Ishikawa (cell line): ENCODE measurements at regions not wholly inside any gene's neighbourhood (a gene's known extent, or its start where the extent isn't known, plus 50 kb on each side); places are given as distances from the start of the nearest gene placed in this dataset.

Experiments used
- CEBPB ChIP-seq: IDR thresholded peaks from 2 replicates; pipeline ENCODE4 v1.6.1; 2012
- CREB1 ChIP-seq: IDR thresholded peaks from 2 replicates; pipeline ENCODE4 v1.6.1; 2012; ENCODE audit warnings: low read depth
- EGR1 ChIP-seq: IDR thresholded peaks from 2 replicates; pipeline ENCODE4 v1.6.1; 2012
- EP300 ChIP-seq: IDR thresholded peaks from 2 replicates; pipeline ENCODE4 v1.6.1; 2012; ENCODE audit warnings: borderline replicate concordance
- FOXM1 ChIP-seq: IDR thresholded peaks from 2 replicates; pipeline ENCODE4 v1.6.1; 2012; ENCODE audit warnings: low read depth, borderline replicate concordance
- NFIC ChIP-seq: IDR thresholded peaks from 2 replicates; pipeline ENCODE4 v1.6.1; 2012
- RAD21 ChIP-seq: IDR thresholded peaks from 2 replicates; pipeline ENCODE4 v1.6.1; 2012; ENCODE audit warnings: low read depth
- TAF1 ChIP-seq: IDR thresholded peaks from 2 replicates; pipeline ENCODE4 v1.6.1; 2012; ENCODE audit warnings: low read depth, mild to moderate bottlenecking
- TCF12 ChIP-seq: IDR thresholded peaks from 2 replicates; pipeline ENCODE4 v1.6.1; 2012; ENCODE audit warnings: low read depth
- TEAD4 ChIP-seq: IDR thresholded peaks from 2 replicates; pipeline ENCODE4 v1.6.1; 2012
- YY1 ChIP-seq: IDR thresholded peaks from 2 replicates; pipeline ENCODE4 v1.6.1; 2012; ENCODE audit warnings: low read depth
- ZBTB7A ChIP-seq: IDR thresholded peaks from 2 replicates; pipeline ENCODE4 v1.6.1; 2012; ENCODE audit warnings: low read depth
- TF ChIP-seq, protein P1 (sequence below): IDR thresholded peaks from 2 replicates; pipeline ENCODE4 v1.6.1; 2012
- TF ChIP-seq, protein P2 (sequence below): IDR thresholded peaks from 2 replicates; pipeline ENCODE4 v1.6.1; 2012; ENCODE audit warnings: low read depth, mild to moderate bottlenecking
- TF ChIP-seq, protein P3 (sequence below): IDR thresholded peaks from 2 replicates; pipeline ENCODE4 v1.6.1; 2012

DNA sequence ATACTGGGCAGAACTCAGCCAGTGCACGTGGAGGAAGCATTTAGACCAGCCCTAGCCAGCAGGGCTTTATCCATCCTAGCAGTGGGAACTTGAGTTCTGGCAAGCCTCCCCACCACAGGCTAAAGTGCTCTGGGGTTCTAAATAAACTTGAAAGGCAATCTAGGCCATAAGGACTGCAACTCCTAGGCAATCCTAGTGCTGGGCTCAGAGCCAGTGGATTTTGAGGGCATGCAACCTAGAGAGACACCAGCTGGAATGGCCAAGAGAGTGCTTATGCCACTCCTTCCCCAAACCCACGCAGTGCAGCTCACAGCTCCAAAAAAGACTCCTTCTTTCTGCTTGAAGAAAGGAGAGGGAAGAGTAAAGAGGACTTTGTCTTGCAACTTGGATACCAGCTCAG lies 70.5 kb upstream of the APOBEC4 start:
- TF ChIP-seq TEAD4: no peak
- TF ChIP-seq TAF1: no peak
- no peak for TF ChIP-seq CREB1
- no peak for TF ChIP-seq CEBPB
- TF ChIP-seq, protein P1, sequence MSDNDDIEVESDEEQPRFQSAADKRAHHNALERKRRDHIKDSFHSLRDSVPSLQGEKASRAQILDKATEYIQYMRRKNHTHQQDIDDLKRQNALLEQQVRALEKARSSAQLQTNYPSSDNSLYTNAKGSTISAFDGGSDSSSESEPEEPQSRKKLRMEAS: no peak

DNA sequence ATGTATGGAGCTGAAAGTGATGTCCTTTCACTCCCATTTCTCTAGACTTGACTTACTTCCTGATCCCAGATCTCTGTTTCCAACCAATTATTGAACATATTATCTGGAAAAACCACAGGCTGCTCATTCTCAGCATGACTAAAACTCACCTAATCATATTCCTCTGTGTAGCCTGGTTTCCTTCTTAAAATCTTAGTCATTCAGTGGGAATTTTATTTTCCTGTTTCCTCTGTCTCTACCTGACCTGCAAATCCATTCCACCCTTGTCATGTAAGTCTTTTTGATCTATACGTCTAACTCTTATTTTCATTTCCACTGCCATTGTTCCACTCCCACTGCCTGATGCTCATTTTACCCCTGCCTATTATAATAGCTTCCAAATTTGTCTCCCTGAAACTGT lies 67.9 kb upstream of the APOBEC4 start:
- TF ChIP-seq CEBPB (no peak), NFIC (no peak), EP300 (no peak), EGR1 (no peak), TEAD4 (no peak), FOXM1 (no peak), RAD21 (no peak), ZBTB7A (no peak), TCF12 (no peak), CREB1 (no peak), YY1 (no peak), TAF1 (no peak)
- TF ChIP-seq, protein P2, sequence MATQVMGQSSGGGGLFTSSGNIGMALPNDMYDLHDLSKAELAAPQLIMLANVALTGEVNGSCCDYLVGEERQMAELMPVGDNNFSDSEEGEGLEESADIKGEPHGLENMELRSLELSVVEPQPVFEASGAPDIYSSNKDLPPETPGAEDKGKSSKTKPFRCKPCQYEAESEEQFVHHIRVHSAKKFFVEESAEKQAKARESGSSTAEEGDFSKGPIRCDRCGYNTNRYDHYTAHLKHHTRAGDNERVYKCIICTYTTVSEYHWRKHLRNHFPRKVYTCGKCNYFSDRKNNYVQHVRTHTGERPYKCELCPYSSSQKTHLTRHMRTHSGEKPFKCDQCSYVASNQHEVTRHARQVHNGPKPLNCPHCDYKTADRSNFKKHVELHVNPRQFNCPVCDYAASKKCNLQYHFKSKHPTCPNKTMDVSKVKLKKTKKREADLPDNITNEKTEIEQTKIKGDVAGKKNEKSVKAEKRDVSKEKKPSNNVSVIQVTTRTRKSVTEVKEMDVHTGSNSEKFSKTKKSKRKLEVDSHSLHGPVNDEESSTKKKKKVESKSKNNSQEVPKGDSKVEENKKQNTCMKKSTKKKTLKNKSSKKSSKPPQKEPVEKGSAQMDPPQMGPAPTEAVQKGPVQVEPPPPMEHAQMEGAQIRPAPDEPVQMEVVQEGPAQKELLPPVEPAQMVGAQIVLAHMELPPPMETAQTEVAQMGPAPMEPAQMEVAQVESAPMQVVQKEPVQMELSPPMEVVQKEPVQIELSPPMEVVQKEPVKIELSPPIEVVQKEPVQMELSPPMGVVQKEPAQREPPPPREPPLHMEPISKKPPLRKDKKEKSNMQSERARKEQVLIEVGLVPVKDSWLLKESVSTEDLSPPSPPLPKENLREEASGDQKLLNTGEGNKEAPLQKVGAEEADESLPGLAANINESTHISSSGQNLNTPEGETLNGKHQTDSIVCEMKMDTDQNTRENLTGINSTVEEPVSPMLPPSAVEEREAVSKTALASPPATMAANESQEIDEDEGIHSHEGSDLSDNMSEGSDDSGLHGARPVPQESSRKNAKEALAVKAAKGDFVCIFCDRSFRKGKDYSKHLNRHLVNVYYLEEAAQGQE: no peak
- TF ChIP-seq, protein P3, sequence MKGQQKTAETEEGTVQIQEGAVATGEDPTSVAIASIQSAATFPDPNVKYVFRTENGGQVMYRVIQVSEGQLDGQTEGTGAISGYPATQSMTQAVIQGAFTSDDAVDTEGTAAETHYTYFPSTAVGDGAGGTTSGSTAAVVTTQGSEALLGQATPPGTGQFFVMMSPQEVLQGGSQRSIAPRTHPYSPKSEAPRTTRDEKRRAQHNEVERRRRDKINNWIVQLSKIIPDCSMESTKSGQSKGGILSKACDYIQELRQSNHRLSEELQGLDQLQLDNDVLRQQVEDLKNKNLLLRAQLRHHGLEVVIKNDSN: no peak
- TF ChIP-seq, protein P1: no peak

DNA sequence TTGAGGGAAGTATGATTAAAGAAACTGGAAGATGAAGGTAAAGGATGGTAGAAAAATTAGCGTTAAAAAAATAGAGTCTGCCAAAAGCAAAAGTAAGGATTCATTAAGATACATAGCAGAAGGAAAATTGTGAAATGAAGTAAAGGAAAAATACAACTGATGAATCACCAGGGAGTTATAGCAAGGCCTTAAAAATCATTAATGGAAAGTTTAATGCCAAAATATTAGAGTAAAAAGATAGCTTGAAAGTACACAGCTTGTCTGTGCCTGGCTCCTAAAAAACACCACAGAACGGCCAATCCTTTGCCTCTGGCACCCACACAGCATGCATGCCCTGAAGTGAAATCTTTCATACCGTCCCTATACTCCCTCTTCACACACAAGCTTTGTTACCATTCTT lies 66.9 kb upstream of the APOBEC4 start:
- no peak for TF ChIP-seq NFIC
- TF ChIP-seq TCF12: no peak
- TF ChIP-seq TAF1: no peak
- TF ChIP-seq CEBPB: no peak
- TF ChIP-seq RAD21: no peak
- TF ChIP-seq, protein P3: no peak
- no peak for TF ChIP-seq EP300
- TF ChIP-seq YY1: no peak
- TF ChIP-seq, protein P2: no peak
- TF ChIP-seq, protein P1: no peak
- no peak for TF ChIP-seq TEAD4
- TF ChIP-seq ZBTB7A: no peak
- no peak for TF ChIP-seq EGR1
- no peak for TF ChIP-seq CREB1
- TF ChIP-seq FOXM1: no peak

DNA sequence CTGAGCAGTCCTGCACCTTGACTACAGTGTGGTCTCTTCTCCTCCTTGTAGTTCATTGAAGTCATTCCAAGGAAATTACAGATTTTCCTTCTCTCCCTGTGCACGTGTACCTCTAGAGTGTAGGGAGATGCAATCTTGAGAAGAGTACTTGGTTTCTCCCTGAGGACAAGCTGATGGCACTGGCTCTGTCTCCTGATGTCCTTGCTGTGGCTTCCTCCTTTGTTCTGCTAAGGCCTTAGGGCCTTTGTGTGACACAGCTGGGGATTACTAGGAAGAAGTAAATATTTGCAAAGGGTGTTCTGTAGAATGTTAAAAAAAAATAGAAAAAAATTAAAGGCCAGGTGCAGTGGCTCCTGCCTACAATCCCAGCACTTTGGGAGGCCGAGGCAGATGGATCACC lies 66.2 kb upstream of the APOBEC4 start:
- TF ChIP-seq EP300: no peak
- TF ChIP-seq, protein P2: no peak

DNA sequence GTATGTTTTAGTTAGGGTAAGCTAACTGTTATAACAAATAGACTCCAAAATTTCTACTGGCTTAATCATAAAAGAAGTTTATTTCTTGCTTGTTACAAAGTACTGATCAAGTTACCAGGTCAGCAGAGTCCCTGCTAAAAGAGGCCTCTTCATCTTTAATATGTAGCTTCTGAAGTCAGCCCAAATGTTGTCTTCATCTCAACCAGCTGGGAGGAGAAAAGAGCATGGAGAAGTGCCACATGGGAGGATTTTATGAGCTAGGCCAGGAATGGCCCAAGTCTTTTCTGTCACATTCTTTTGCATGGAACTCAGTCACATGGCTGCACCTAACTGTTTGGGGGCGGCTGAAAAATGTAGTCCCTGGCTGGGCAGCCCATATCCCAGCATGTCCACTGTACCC lies 63.2 kb upstream of the APOBEC4 start:
- TF ChIP-seq EP300 (no peak), CEBPB (no peak), NFIC (no peak), ZBTB7A (no peak), EGR1 (no peak), RAD21 (no peak), CREB1 (no peak), TEAD4 (no peak), FOXM1 (no peak), YY1 (no peak)
- TF ChIP-seq, protein P3: no peak
- TF ChIP-seq, protein P1: no peak
